CD4-positive, alpha-beta T cell treated with Interferon alpha-2 for 1 hour (primary cell): ENCODE measurements at regions not wholly inside any gene's neighbourhood (a gene's known extent, or its start where the extent isn't known, plus 50 kb on each side); places are given as distances from the start of the nearest gene placed in this dataset.

Experiments used
- DNase-seq, 2 donors: peaks; one replicate each; pipeline ENCODE4 v3.0.0-alpha.2; 2020 to 2022

- DNase-seq = no peak
Observed at GRCh38 chr5:4665911-4666310, 474.2 kb upstream of the ADAMTS16 start.

GRCh38 chr5:4674166-4674565 lies 466.0 kb upstream of the ADAMTS16 start:
- DNase-seq = no peak

GRCh38 chr5:4676934-4677333 lies 463.2 kb upstream of the ADAMTS16 start:
- DNase-seq = no peak

- DNase-seq = no peak
Observed at GRCh38 chr5:4684946-4685345, 455.2 kb upstream of the ADAMTS16 start.

- DNase-seq = no peak
Observed at GRCh38 chr5:4698596-4698995, 441.5 kb upstream of the ADAMTS16 start.

GRCh38 chr5:4699592-4699991 lies 440.5 kb upstream of the ADAMTS16 start:
- no peak for DNase-seq

- DNase-seq = no peak
Observed at GRCh38 chr5:4700069-4700468, 440.1 kb upstream of the ADAMTS16 start.

GRCh38 chr5:4700871-4701270 lies 439.3 kb upstream of the ADAMTS16 start:
- no peak for DNase-seq

GRCh38 chr5:4703931-4704458 lies 436.1 kb upstream of the ADAMTS16 start:
- DNase-seq = no peak

GRCh38 chr5:4704951-4705350 lies 435.2 kb upstream of the ADAMTS16 start:
- no peak for DNase-seq

- no peak for DNase-seq
Observed at GRCh38 chr5:4716781-4717180, 423.3 kb upstream of the ADAMTS16 start.

- DNase-seq = no peak
Observed at GRCh38 chr5:4717446-4717845, 422.7 kb upstream of the ADAMTS16 start.

- no peak for DNase-seq
Observed at GRCh38 chr5:4720831-4721230, 419.3 kb upstream of the ADAMTS16 start.

- DNase-seq = no peak
Observed at GRCh38 chr5:4722886-4723285, 417.2 kb upstream of the ADAMTS16 start.

GRCh38 chr5:4725594-4725993 lies 414.5 kb upstream of the ADAMTS16 start:
- no peak for DNase-seq

GRCh38 chr5:4730279-4730678 lies 409.9 kb upstream of the ADAMTS16 start:
- DNase-seq = no peak

- no peak for DNase-seq
Observed at GRCh38 chr5:4734348-4734747, 405.8 kb upstream of the ADAMTS16 start.

GRCh38 chr5:4735261-4735660 lies 404.9 kb upstream of the ADAMTS16 start:
- no peak for DNase-seq

GRCh38 chr5:4737868-4738267 lies 402.3 kb upstream of the ADAMTS16 start:
- DNase-seq = no peak

GRCh38 chr5:4738298-4738697 lies 401.8 kb upstream of the ADAMTS16 start:
- no peak for DNase-seq

- no peak for DNase-seq
Observed at GRCh38 chr5:4740156-4740555, 400.0 kb upstream of the ADAMTS16 start.

- no peak for DNase-seq
Observed at GRCh38 chr5:4758550-4758949, 381.6 kb upstream of the ADAMTS16 start.

- no peak for DNase-seq
Observed at GRCh38 chr5:4758996-4759395, 381.1 kb upstream of the ADAMTS16 start.

- DNase-seq = no peak
Observed at GRCh38 chr5:4762316-4762715, 377.8 kb upstream of the ADAMTS16 start.

GRCh38 chr5:4765411-4765810 lies 374.7 kb upstream of the ADAMTS16 start:
- DNase-seq = no peak

GRCh38 chr5:4766101-4766500 lies 374.0 kb upstream of the ADAMTS16 start:
- DNase-seq = no peak
